BE2C (cell line): ENCODE measurements at regions not wholly inside any gene's neighbourhood (a gene's known extent, or its start where the extent isn't known, plus 50 kb on each side); places are given as distances from the start of the nearest gene placed in this dataset.

ENCODE experiments used
- DNase-seq: peaks from one replicate; pipeline ENCODE4 v3.0.0-alpha.2; 2020
- H3K27me3 ChIP-seq: fragments of 250-450 bp; sonication (Bioruptor Pico); 2 replicates; pipeline ENCODE4 v1.5.1; 2020; ENCODE audit warnings: mild to moderate bottlenecking
- H3K36me3 ChIP-seq: fragments of 250-450 bp; sonication (Bioruptor Pico); 2 replicates; pipeline ENCODE4 v1.5.1; 2020; ENCODE audit warnings: mild to moderate bottlenecking
- H3K4me1 ChIP-seq: fragments of 250-450 bp; sonication (Bioruptor Pico); 2 replicates; pipeline ENCODE4 v1.5.1; 2020
- H3K4me3 ChIP-seq: 2 replicates; pipeline ENCODE4 v1.5.1; 2011; ENCODE audit warnings: low read depth, low read length
- H3K9me3 ChIP-seq: fragments of 250-450 bp; sonication (Bioruptor Pico); 2 replicates; pipeline ENCODE4 v1.5.1; 2020
- CTCF ChIP-seq: IDR thresholded peaks from 2 replicates; pipeline ENCODE4 v1.5.1; 2012; ENCODE audit warnings: mild to moderate bottlenecking, low read depth, low read length

- no peaks in the 10 kb centered on the region for H3K36me3 ChIP-seq
- no peak for DNase-seq
- no peak for TF ChIP-seq CTCF
- H3K4me1 ChIP-seq: no peaks in the 10 kb centered on the region
- H3K4me3 ChIP-seq: no peak overlapping the region
- H3K27me3 ChIP-seq: no peaks in the 10 kb centered on the region
- H3K9me3 ChIP-seq: no peaks in the 10 kb centered on the region
Observed at GRCh38 chr2:146312899-146313298, 1531.9 kb upstream of the ACVR2A start.

GRCh38 chr2:146305164-146305563 is 1539.7 kb upstream of the ACVR2A start:
- DNase-seq: no peak
- H3K36me3 ChIP-seq: no peaks in the 10 kb centered on the region
- H3K4me1 ChIP-seq: no peaks in the 10 kb centered on the region
- no peaks in the 10 kb centered on the region for H3K27me3 ChIP-seq
- H3K4me3 ChIP-seq: no peak overlapping the region
- no peaks in the 10 kb centered on the region for H3K9me3 ChIP-seq
- TF ChIP-seq CTCF: no peak

GRCh38 chr2:146301287-146301686 is 1543.5 kb upstream of the ACVR2A start:
- Histone ChIP-seq H3K27me3 (no peaks in the 10 kb centered on the region), H3K4me3 (no peak overlapping the region), H3K4me1 (no peaks in the 10 kb centered on the region), H3K36me3 (no peaks in the 10 kb centered on the region), H3K9me3 (no peaks in the 10 kb centered on the region)
- TF ChIP-seq CTCF: no peak
- no peak for DNase-seq

- DNase-seq: no peak
- H3K9me3 ChIP-seq: no peaks in the 10 kb centered on the region
- no peaks in the 10 kb centered on the region for H3K4me1 ChIP-seq
- no peak for TF ChIP-seq CTCF
- H3K4me3 ChIP-seq: no peak overlapping the region
- H3K27me3 ChIP-seq: no peaks in the 10 kb centered on the region
- no peaks in the 10 kb centered on the region for H3K36me3 ChIP-seq
Observed at GRCh38 chr2:146295080-146295670, 1549.7 kb upstream of the ACVR2A start.

- Histone ChIP-seq H3K36me3 (no peaks in the 10 kb centered on the region), H3K4me1 (no peaks in the 10 kb centered on the region), H3K9me3 (no peaks in the 10 kb centered on the region), H3K27me3 (no peaks in the 10 kb centered on the region), H3K4me3 (no peak overlapping the region)
- TF ChIP-seq CTCF: no peak
- no peak for DNase-seq
Observed at GRCh38 chr2:146287281-146287680, 1557.5 kb upstream of the ACVR2A start.

GRCh38 chr2:146278881-146279280 is 1565.9 kb upstream of the ACVR2A start:
- no peaks in the 10 kb centered on the region for H3K4me1 ChIP-seq
- no peak for DNase-seq
- H3K36me3 ChIP-seq: no peaks in the 10 kb centered on the region

More at GRCh38 chr2:146278881-146279280, 1565.9 kb upstream of the ACVR2A start:
- no peak for TF ChIP-seq CTCF
- no peak overlapping the region for H3K4me3 ChIP-seq
- no peaks in the 10 kb centered on the region for H3K27me3 ChIP-seq
- no peaks in the 10 kb centered on the region for H3K9me3 ChIP-seq
